Left kidney (tissue), 1 donor: ENCODE measurements at regions not wholly inside any gene's neighbourhood (a gene's known extent, or its start where the extent isn't known, plus 50 kb on each side); places are given as distances from the start of the nearest gene placed in this dataset.
"Not testable (repeated sequence)": the region's sequence is repeated elsewhere in the genome, so short reads cannot be mapped to it uniquely, and the experiment has no call there.

Experiments
- DNase-seq: peaks from one replicate; pipeline ENCODE4 v3.0.0-alpha.2; 2013

DNA sequence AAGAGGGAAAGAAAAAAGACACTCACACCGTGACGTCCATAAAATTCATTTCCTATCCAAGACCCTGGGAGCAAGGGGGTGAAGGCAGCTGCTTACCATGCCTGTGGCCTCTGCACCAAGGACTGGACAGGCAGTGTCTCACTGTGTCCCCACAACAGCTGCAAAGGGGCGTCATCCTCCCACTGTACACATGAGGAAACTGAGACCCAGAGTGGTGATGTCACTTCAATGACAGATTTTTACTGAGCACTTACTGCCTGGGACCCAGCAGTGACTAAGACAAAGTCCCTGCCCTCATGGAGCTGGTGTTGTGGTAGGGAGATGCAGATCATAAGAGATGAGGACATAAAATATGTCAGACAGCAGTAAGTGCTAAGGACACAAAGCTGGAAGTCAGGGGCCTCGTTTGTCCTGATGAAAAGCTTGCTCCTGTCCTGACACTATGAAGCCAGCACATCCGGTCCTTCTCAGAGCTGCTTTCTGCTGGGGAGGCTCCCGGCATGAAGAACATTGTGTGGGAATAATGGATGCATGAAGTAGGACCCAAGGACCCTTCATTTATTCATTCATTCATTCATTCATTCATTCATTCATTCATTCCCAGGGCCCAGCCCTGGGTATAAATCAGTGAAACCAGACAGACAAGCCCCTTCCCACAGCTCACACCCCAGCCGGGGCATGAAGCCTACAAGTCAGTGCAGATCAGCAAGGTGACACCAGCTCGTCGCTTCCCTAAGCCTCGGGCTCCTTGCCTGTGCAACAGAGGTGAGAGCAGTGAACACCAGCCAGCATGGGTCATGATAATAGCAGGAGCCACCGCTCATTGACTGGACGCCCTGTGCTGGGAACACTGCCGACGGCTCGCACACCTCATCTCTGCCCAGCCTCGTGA lies 473.7 kb downstream of the MATN1 start:
- DNase-seq, result no peak

DNA sequence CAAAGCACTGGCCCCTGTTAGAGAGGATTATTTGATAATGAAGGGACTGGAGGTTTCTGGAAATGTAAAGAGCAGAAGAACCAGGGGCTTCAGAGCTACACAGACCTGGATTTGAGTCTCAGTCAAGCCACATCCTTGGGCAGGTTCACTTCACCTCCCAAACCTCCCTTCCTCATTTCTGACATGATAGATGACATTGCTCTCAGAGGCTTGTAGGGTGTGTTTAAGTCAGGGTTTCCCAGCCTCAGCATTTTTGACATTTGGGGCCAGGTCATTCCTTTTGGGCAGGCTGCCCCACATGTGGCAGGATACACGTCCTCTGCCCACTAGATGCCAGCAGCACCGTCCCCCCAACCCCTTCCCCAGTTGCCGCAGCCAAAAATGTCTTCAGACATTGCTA lies 474.6 kb downstream of the MATN1 start:
- no peak for DNase-seq

DNA sequence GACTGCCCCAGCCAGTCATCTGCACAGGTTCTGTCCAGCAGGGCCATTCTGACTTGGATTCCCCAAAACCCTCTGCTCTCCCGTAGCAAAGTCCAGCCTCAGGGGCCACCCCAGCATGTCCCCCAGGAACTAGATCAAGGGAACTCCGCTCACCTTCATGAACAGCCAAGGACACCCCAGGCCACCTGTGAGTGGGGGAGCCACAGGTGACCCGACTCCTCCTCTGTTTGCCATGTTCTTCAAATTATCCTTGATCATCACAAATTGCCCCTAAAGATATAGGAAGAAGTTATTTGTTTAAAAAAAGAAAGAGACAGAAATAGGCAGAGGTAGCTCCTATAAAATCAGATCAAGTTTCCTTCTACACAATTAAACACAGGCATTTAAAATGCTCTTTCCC lies 475.0 kb downstream of the MATN1 start:
- DNase-seq, result no peak

DNA sequence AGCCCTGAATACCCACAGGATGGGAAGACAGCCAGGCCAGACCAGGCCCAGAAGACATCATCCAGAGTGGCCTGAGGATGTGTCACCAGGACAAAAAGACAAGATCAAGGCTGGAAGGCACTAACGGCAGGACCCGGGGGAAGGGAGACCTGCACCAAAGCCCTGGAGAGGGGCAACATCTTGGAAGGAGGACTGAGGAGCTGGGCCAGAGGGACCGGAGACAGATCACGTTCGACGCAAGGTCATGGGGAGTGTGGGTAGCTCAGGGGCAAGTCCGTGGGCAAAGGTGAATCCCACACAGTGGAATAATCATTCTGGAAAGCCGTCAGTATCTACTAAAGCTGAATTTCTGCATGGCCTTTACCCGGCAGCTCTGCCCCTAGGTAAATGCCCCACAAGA lies 478.6 kb downstream of the MATN1 start:
- no peak for DNase-seq

DNA sequence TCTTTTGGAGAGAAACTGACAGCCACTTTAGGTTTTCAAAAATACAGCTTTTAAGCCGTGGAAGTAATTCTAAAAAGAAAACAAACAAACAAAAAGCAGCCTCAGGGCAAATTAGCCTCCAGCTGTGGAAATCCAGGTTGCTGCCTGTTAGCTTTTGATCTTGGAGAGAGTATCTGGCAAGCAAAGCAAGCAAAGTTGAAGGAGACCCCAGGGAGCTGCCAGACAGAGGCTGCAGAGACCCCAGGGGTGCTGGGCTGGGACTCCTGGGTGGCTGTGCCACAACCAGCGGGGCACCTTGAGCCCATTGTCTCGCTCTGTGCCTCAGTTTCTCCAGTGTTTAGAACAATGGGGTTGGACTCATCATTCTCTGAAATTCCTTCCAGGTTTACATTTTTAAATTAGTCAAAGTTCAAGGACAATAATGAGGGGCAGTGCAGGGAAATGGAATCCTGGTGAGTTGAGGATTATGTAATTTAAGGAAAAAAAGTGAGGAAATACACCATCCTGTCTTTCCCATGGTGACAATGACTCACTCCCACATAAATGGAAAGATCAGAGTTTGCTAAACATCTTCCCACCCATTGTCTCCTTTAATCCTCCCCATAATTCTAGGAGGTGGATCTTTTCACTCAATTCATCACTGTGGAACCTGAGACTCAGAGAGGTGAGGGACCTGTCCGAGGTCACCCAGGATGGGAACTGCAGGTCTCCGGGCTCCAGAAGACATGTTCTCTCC lies 480.5 kb downstream of the MATN1 start:
- no peak for DNase-seq

DNA sequence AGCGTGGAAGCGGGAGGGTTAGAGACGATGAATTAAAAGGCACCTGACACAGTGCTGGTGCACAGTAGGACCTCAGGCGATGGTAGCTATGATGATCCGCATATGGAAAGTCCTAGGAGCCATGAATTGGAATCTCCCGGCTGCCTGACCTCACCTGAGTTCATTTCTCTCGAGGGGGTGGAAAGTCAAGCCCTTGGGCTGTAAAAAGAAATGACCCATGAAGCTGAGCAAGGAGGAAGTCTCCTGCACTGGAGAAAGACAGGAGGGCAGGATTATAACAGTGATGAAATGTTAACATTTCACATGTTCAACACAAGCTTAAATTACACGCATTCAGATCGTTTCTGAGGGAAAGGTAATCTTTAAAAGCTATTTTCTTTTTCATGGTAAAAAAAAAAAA lies 481.2 kb downstream of the MATN1 start:
- DNase-seq, result peak; percentile 35

DNA sequence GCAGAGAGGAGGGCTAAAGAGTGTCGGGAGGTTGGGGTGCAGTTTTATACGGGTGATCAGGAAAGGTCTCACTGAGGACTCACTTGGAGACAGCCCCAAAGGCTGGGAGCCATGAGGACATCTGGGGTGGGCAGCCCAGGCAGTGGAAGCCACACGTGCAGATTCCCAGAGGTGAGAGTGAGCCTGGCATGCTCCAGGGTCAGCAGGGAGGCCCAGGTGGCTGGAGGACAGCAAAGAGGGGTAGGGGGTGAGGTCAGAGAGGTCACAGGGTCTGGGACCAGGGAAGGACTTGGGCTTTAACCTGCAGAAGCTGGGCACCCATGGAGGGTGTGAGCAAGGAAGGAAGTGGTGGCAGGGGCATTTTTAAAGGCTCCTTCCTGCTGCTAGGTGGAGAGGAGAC lies 481.7 kb downstream of the MATN1 start:
- DNase-seq, result no peak

DNA sequence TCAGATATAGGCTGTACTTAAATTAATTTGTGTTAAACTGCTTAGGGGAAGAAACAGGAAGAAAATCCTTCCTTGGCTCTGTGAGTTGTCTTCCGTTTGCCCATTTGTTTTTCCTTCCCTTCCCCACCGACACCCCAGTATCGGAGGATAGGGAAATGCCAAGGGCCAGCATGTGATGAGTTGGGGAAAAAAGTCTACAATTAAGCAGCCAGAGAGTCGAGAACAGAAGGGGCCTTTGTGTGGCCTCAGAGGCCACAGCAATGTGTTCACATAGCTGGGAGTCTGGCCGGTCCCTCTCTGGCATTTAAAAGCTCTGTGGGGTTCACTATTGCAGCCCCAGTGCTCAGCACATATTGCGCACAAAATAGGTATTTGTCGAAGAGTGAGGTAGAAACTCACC lies 489.3 kb downstream of the MATN1 start:
- DNase-seq, result no peak

DNA sequence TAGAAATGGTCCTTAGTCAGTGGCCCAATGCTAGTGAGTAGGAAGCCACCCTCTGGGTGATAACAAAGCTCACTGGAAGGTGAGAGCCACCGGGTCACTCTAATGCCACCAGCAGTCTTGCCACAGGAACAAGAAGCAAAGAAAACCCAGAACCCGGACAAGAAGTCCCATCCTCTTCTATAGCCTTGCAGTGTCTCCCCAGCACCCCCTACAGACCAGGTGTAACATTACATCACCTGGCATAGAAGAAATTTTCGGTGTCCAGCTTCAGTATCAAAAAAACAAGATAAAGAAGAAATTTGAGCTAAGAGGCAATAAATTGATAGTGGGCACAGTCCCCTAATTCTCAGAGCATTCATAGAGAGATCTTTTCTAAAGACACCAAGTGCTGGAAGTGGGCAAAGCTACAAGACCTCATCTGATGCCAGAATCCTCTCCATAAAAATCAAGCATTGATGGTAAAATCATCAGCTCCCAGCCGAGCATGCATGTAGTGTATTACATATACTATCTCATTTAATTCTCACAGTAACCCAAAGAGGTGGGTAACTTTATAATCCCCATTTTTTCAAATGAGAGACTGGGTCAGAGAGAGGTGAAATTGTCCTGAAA lies 491.0 kb downstream of the MATN1 start:
- no peak for DNase-seq

DNA sequence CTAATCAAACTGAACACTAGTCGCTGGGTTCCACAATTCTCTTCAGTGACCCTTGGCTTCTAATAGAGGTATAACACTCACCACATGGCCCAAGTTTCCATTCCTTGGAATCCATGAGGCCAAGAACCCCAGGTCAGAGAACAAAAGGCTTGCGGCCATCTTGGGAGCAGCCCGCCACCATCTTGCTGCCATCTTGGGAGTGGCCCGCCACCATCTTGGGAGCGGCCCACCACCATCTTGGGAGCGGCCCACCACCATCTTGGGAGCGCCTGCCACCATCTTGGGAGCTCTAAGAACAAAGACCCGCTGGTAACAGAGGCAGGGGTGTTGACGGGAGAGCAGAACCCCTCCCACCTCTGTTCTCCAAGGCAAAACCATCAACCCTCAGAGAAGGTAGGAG lies 493.4 kb downstream of the MATN1 start:
- DNase-seq, result no peak

DNA sequence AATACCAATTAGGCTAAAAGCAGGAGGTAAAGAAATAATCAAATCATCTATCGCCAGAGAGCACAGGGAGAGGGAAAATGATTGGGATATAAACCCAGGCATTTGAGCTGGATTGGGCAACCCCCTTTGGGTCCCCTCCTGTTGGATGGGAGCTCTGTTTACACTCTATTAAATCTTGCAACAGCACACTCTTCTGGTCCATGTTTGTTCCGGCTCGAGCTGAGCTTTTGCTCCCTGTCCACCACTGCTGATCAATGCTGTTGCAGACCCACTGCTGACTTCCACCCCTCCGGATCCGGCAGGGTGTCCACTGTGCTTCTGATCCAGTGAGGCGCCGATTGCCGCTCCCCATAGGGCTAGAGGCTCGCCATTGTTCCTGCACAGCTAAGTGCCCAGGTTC lies 493.8 kb downstream of the MATN1 start:
- DNase-seq, result no peak

DNA sequence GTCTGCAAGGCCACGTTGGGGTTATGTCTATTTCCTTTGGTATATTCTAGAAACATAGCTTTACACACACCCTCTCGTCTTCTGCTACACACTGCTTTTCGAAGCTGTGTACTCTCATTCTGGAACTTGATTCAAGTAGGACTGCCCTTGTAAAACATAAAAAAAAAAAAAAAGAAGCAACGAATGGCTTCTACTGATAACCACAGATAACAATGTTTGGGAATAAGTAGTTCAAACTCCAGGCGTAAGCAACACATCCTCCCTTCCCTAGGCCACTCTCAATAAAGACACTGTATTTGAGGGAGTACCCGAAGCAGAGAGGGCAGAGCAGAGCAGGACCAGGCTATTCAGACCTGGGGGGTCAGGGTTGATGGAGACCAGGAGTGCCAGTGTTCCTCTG lies 496.7 kb downstream of the MATN1 start:
- DNase-seq, result no peak

DNA sequence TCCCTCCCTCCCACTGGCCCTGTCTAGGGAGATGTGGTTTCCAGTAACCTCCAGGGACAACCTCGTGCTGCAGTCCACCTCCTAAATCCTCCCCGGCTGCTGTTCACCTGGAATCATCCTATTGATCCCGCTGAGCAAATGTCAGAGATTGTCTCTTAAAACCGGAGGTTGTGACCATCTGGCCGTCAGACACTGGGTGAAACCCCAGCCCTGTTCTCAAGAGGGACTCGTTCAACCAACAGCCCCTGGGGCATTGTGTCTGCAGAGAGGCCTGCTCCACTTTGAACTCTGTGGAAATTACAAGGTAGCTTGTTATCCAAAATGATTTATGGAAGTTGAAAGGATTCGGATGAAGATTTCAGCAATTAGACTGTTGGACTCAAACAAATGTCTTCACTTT lies 498.0 kb downstream of the MATN1 start:
- DNase-seq, result no peak

DNA sequence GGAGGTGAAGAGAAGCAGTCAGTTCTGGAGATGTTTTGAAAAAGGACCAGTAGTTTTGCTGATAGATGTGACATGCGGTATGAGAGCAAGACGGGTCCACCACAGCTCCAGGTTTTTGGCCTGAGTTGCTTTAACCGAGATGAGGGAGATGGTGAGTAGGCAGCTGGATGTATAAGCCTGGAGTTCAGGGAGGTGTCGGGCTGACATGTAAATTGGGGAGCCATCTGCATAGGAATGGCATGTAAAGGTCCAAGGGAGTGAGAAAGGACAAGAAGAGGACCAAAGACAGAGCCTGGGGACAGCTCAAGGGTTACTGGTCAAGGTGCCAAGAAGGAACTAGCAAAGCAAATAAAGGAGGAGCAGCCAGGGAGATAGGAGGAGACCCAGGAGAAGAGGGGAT lies 503.7 kb downstream of the MATN1 start:
- no peak for DNase-seq

DNA sequence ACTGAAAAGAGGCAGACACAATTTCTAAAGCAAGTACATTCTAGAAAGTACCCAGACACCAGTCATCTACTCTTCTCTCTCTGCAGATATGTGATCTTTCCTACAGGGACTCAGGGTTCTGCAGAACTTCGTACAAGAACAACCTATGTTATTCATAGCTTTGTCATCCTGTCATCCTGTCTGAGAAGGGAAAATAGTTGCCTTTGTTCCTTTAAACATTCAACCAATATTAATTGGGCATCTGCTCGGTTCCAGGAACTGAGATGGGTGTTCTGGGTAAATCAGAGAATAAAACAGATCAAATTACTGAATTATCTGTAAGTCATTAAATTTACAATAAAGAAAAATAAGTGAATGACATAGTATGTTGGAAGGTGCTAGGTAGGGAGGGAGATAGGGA lies 504.9 kb downstream of the MATN1 start:
- DNase-seq, result no peak

DNA sequence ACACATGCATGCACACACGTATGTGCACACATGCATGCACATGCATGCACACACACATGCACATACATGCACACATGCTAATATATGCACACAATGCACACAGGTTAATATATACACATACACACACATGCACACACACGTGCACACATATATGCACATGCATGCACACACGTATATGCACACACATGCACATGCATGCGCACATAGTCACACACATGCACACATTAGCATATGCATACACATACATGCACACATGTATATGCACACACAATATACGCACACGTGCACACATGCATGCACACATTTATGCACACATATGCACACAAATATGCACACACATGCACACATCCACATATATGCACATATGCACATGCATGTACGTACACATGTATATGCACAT lies 506.8 kb downstream of the MATN1 start:
- no peak for DNase-seq

DNA sequence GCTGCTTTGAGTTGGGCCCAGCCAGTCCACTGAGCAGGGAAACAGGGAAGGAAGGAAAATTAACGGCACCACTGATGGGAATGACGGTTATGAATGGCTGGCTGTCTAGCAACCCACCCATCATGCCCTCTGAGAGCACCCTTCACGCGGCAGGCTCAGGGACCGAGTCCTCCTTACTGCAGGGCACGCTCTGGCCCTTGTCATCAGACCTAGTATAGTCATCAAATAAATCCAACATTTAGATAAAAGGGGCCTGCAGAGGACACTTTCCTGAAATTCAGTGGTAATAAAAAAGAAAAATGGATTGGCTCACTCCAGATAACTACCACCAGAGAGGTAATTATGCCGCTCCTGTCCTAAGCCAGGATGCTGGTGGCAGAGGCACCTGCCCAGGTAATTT lies 509.4 kb downstream of the MATN1 start:
- no peak for DNase-seq

DNA sequence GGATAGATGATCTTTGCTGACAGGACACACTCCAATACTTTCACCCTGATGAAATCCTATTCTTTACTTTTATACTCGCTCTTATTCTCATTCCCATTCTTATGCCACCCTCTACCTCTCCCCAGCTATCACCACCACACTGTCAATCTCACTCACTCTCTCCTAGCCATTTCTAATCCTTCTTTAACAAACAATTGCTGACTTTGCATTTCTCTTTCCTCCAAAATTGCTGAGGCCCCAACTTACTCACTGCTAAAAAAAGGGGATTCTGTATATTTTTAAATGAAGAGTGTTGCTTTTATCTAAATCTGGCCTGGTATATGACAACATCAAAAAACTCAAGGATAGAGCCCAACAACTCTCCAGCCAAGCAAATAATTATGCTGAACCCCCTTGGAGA lies 515.4 kb downstream of the MATN1 start:
- DNase-seq, result not testable (repeated sequence)

DNA sequence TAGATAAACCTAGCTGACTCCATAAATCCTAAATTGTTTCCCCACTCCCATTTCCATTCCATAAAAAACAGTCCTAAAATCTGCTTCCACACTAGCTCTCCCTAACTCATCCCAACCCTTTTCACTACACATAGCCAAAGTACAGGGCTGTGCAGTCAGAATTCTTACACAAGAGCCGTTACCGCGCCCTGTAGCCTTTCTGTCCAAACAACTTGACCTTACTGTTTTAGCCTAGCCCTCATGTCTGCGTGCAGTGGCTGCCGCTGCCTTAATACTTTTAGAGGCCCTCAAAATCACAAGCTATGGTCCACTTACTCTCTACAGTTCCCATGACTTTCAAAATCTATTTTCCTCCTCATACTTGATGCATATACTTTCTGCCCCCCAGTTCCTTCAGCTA lies 516.8 kb downstream of the MATN1 start:
- not testable (repeated sequence) for DNase-seq

DNA sequence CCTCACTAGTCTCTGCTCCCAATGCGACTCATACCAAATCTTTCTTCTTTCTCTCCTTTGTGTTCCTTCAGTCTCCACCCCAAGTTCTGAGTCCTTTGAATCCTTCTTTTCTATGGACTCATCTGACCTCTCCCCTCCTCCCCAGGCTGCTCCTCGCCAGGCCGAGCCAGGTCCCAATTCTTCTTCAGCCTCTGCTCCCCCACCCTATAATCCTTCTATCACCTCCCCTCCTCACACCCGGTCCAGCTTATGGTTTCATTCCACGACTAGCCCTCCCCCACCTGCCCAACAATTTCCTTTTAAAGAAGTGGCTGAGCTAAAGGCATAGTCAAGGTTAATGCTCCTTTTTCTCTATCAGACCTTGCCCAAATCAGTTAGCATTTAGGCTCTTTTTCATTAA lies 518.5 kb downstream of the MATN1 start:
- DNase-seq, result not testable (repeated sequence)

DNA sequence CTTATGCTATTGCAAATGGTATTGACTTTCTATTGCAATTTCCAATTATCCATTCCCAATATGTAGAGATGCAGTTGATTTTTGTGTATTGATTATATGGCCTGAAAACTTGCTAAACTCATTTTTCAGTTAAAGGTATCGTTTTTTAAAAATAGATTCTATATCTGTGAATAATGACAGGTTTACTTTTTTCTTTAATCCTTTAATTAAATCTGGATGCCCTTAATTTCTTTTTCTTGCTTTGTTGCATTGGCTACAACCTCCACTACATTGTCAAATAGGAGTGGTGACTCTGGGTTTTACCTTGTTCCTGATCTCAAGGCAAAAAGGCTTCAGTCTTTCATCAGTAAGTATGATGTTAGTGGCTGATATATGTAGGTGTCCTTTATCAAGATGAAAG lies 522.4 kb downstream of the MATN1 start:
- no peak for DNase-seq

DNA sequence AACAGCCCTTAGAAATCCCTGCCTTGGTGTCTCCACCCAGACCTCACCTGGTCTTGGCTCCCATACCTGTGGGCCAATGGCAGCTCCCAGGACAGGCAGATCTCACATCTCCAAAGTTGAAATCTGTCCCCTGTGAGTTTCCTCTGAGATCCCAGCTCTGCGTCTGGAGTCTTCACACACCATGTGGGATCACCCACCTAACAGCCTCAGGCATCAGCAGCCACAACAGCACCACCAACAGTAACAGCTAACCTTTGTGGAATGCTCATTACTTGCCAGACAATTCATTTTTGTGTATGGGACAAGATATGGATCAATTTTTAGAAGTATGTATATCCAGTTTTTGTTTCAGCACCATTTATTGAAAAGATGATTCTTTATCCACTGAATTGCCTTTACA lies 523.2 kb downstream of the MATN1 start:
- DNase-seq, result no peak

DNA sequence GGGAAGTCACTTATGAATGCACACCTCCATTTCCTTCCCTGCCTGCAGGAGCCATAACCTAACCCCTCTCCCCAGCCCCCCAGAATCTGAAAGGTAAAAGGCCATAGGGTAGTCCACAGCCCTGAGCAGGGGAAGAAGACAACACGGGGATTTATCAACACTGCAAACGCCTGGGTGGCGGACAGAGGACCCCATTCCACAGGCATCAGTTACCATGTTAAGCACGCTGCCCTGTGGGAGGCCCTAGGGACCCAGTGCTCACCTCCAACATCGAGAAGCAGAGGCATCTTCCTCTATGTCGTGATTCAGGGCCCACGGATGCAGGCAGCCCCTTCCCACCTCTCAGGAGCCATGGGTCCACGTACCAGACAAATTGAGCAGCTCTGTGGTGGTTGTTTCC lies 523.8 kb downstream of the MATN1 start:
- no peak for DNase-seq
